ENCODE measurements at regions not wholly inside any gene's neighbourhood (a gene's known extent, or its start where the extent isn't known, plus 50 kb on each side); places are given as distances from the start of the nearest gene placed in this dataset.

- TF ChIP-seq CTCF (IDR thresholded peaks at IDR 0.05; ENCODE audit: low read depth, low read length, missing input control), result no peak
- TF ChIP-seq RXRA (IDR thresholded peaks at IDR 0.05), result no peak
Observed at GRCh38 chr11:79939111-79939510, 498.3 kb upstream of the TENM4 start.

Data from liver (tissue), 3 donors.